Fibroblast of pulmonary artery (primary cell): ENCODE measurements at regions not wholly inside any gene's neighbourhood (a gene's known extent, or its start where the extent isn't known, plus 50 kb on each side); places are given as distances from the start of the nearest gene placed in this dataset.
"Not testable (repeated sequence)": the region's sequence is repeated elsewhere in the genome, so short reads cannot be mapped to it uniquely, and the experiment has no call there.

Source experiments
- DNase-seq: peaks from one replicate; pipeline ENCODE4 v3.0.0-alpha.2; 2010; ENCODE audit warnings: low read depth
- H3K4me3 ChIP-seq: replicated peaks from 2 replicates; pipeline ENCODE4 v1.5.1; 2011; ENCODE audit warnings: low read depth, mild to moderate bottlenecking, control low read depth, low read length, moderate library complexity
- TF ChIP-seq, protein P1 (sequence below): IDR thresholded peaks from 2 replicates; pipeline ENCODE4 v1.5.1; 2011; ENCODE audit warnings: mild to moderate bottlenecking, control low read depth, low read length, inconsistent platforms; ENCODE audit errors: missing control alignments

DNA sequence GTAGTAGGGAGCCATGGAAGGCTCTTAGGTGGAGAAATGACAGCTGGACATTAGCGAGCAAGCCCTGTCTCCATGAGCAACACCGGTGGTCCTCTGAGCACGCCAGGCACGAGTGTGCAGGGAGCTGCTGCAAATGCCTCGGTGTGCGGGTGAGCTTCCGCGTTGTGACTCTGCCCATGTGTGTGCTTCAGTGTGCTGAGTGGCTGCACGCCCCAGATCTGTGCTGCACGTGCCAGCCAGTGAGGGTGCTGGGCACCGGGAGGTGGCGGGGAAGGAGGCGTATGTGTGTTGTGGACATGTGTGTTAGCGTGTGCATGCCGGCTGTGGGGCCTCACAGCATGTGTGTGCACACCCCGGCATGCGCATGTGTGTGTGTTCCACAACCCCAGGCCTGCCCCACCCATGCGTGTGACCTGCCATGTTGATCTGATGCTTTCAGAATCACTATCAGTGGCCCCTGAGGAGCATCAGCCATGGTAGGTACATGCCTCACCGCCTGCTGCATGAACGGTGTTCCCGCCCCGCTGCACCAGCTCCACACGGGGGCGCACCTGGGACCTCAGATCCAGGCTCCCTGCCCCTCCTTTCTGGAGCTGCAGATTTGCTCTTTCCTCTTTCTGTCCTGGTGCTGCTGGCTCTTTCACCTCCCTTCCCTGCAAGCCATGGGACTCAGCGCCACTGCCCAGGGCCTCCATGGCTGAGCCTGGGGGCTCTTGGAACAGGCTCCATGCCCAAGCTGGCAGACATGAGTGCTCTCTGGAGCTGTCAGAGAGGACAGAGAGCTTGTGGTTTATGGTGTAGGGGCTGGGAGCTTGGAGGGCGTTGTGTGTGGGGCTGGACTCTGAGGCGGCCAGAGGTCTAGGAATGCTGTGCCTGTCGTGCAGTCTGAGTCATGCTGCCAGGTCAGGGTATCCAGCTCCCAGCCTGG, 169.4 kb downstream of the TBC1D2B start:
- TF ChIP-seq, protein P1, sequence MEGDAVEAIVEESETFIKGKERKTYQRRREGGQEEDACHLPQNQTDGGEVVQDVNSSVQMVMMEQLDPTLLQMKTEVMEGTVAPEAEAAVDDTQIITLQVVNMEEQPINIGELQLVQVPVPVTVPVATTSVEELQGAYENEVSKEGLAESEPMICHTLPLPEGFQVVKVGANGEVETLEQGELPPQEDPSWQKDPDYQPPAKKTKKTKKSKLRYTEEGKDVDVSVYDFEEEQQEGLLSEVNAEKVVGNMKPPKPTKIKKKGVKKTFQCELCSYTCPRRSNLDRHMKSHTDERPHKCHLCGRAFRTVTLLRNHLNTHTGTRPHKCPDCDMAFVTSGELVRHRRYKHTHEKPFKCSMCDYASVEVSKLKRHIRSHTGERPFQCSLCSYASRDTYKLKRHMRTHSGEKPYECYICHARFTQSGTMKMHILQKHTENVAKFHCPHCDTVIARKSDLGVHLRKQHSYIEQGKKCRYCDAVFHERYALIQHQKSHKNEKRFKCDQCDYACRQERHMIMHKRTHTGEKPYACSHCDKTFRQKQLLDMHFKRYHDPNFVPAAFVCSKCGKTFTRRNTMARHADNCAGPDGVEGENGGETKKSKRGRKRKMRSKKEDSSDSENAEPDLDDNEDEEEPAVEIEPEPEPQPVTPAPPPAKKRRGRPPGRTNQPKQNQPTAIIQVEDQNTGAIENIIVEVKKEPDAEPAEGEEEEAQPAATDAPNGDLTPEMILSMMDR: peak; percentile 39
- DNase-seq: peak; percentile 37
- H3K4me3 ChIP-seq: no peak overlapping the region

DNA sequence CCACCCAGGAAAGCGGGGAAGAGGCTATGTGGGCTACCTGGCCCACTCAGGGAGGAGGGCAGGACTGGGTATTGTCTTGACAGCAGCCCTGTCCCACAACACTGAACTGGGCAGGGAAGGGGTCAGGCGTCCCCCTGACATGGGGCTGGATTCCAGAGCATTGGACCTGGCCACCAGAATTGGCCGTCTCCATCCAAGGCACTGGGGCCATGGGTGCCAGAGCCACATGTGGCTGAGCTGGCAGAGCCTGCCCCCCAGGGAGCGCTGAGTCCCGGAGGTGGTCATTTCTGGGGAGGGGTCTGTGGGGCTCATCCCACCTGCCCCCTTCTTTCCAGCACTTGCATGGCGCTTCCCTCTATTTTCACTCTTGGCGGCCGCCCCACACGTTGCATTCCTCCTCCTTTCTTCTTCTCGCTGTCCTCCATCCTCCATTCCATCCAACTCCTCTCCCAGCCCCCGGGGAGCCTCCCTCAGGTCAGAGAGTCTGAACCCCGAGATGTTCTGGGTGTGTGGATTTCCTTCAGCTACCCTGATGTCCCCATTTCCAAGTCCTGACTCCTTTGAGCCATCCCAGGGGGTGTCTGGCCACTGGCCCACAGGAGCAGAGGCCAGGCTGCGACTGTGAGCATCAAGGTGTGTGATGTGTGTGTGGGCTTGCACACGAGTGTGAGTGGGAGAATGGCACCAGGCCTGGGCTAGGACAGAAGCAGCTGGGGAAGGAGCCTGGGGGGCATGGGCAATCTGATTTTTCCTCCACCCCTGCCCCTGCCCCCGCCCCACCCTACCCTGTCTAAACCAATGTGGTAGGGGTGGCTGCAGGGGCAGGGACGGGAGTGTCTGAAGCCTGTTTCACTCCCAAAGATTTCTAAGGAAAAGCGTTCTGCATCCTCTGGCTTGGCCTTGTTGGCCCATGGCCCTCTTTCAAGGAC, 171.2 kb downstream of the TBC1D2B start:
- DNase-seq, H3K4me3 ChIP-seq: not testable (repeated sequence)

DNA sequence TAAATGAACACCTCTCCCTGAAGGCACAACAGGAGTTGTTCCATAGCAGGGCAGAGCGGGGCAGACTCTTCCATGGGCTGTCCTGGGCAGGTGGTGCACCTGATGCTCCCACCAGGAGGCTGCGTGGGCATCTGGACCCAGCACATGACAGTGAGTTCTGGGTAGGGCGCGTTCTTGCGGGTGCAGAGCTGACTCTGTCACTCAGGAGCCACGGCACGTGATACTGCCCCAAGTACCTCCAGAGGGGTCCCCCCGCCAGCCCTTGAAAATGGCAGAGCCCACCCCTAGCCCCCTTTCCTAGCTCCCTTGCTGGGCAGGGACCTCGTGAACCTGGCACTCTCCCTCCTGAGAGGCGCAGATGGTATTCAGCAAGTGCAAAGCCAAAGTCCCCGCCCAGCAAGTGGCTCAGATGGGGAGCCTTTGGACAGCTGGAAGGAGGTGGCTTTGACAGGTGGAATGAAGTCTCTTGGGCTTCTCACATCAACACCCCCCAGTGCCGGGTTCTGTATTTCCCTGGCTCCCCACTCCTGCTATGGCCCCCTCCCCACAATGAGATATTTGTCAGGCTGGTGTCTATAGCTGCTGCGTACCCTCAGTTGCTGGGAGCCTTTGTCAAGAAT, 172.1 kb downstream of the TBC1D2B start:
- no peak for DNase-seq
- TF ChIP-seq, protein P1: no peak
- H3K4me3 ChIP-seq: no peak overlapping the region

DNA sequence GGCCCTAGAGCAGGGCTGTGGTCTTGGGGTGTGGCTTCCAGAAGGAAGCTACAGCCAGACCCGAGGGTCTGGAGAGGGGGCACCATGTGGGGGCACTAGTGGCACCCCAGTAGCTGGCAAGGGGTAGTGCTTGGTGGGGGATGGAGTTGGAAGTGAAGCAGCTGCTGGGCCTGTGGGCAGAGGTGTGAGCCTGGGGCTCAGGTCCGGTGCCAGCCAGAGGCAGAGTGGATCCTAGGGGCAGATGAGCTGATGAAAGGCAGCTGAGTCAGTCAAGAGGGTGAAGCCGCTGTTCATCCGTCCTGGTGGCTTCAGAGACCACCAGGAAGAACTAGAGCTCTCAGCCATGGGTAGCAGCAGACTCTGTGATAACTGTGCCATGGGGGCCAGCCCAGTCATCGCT, 172.6 kb downstream of the TBC1D2B start:
- TF ChIP-seq, protein P1: no peak
- DNase-seq: no peak
- H3K4me3 ChIP-seq: no peak overlapping the region

DNA sequence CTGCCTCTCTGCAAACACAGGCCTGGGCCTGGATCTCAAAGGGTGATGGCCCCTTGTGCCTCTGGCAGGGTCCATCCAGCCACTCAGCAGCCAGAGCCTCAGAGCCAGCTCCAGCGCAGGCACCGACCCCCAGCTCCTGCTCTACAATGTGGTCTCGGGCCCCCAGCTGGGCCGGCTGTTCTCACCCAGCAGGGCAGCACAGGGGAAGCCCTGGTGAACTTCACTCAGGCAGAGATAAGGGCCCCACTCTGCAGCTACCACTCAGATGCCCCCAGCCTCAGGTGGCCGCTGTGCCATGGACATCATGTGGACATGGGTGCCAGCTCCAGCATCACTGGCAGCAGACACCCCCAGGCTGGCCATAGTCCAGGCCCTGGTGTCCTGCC, 173.1 kb downstream of the TBC1D2B start:
- DNase-seq: no peak
- TF ChIP-seq, protein P1: no peak
- no peak overlapping the region for H3K4me3 ChIP-seq

DNA sequence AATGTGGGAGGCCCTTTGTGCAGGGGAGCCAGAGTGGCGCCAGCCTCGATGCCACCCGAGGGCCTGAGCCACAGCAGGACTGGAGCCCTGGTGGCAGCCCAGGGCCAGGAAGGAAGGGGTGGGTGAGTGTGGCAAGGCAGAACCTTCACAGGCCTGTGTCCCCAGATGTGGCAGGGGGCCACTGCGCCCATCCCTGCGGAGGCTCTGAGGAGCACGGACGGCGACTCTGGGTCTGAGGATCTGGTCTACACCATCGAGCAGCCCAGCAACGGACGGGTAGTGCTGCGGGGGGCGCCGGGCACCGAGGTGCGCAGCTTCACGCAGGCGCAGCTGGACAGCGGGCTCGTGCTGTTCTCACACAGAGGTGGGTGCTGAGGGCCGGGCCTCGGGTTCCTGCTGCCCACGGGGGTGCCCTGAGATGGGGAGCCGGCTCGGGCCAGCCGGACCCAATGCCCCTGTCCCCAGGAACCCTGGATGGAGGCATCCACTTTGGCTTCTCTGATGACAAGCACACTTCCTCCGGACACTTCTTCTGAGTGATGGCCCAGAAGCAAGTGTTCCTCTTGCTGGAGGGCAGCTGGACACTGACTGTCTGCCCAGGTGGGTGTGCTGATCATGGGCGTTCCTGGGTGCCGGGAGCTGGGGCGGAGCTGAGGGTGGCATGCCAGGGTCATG, 173.6 kb downstream of the TBC1D2B start:
- not testable (repeated sequence) for DNase-seq, H3K4me3 ChIP-seq

DNA sequence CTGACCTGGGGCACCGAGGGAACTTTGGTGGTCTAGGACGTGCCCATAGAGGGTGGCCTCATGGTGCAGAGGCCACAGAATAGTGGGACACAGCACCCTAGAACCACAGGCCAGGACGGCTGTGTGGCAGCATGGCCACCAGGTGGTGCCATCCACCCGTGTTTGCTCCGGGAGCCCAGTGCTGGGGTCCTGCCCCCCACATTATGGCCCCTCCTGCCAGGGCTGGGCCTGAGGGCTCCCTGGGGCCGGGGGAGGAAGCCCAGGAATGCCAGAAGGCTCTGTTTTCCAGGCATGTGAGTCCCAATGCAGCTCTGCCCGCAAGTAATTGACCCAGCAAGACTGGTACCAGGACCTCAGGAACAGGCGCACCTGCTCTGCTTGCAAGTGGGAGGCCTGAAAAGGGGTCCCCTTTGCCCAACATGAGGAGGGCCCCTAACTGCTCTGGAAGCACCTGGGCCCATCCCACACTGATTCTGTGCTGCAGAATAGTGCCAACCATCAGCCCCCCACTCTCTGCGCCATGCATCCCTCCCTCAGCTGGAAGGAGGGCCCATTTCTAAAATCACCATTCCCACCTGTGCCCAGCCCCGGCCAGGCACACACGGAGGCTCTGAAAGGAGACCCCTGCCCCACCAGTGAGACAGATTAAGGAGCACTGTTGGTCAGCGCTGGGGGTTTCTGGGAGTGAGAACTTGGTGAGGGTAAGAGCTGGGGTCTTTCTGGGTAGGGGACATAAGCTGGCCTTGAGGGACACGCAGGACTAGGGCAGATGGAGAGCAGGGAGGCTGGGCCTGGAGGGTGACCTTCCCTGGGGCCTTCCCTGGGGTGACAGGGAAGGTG, 174.4 kb downstream of the TBC1D2B start:
- TF ChIP-seq, protein P1: peak; percentile 68
- H3K4me3 ChIP-seq, DNase-seq: not testable (repeated sequence)
